ENCODE measurements at regions not wholly inside any gene's neighbourhood (a gene's known extent, or its start where the extent isn't known, plus 50 kb on each side); places are given as distances from the start of the nearest gene placed in this dataset. TPM values are rescaled to one million over a fixed set of nuclear protein-coding genes. Genes with fewer than 3 reads are reported as not detected.

Small RNA genes in the stretch of these regions (small RNA-seq; reads per million reads assigned to genes)
- not detected for gene AC093767.1
